GM23338 (cell line): ENCODE measurements at regions not wholly inside any gene's neighbourhood (a gene's known extent, or its start where the extent isn't known, plus 50 kb on each side); places are given as distances from the start of the nearest gene placed in this dataset.

ENCODE experiments used
- ATAC-seq: fragments of 200-7000 bp; cut with Tn5 transposase; 3 replicates; pipeline ENCODE4 v1.9.1; 2020
- DNase-seq: peaks from one replicate; pipeline ENCODE4 v3.0.0-alpha.2; 2015; ENCODE audit warnings: low spot score
- H2AFZ ChIP-seq: fragments of 200-600 bp; sonication (generic); 2 replicates; pipeline ENCODE4 v1.8.0; 2016; ENCODE audit warnings: antibody characterized with exemption, mild to moderate bottlenecking, moderate library complexity
- H3F3A ChIP-seq: fragments of 200-600 bp; sonication (generic); replicated peaks from 2 replicates; pipeline ENCODE4 v1.8.0; 2017; ENCODE audit warnings: antibody characterized with exemption, mixed run types, low read depth
- H3K27ac ChIP-seq: fragments of 200-600 bp; sonication (generic); 2 replicates; pipeline ENCODE4 v1.6.1; 2016; ENCODE audit warnings: low read depth
- H3K27me3 ChIP-seq: fragments of 200-600 bp; sonication (generic); 2 replicates; pipeline ENCODE4 v1.8.0; 2016; ENCODE audit warnings: mild to moderate bottlenecking, mixed run types, moderate library complexity; ENCODE audit not compliant: insufficient read depth
- H3K36me3 ChIP-seq: fragments of 200-600 bp; sonication (generic); 2 replicates; pipeline ENCODE4 v1.8.0; 2016; ENCODE audit warnings: mild to moderate bottlenecking; ENCODE audit not compliant: insufficient read depth
- H3K4me1 ChIP-seq: fragments of 200-600 bp; sonication (generic); 2 replicates; pipeline ENCODE4 v1.8.0; 2016; ENCODE audit warnings: mild to moderate bottlenecking, moderate library complexity; ENCODE audit not compliant: insufficient read depth
- H3K4me2 ChIP-seq: fragments of 200-600 bp; sonication (generic); 2 replicates; pipeline ENCODE4 v1.7.1; 2017; ENCODE audit warnings: mixed run types
- H3K4me3 ChIP-seq: fragments of 200-600 bp; sonication (generic); 2 replicates; pipeline ENCODE4 v1.6.1; 2016; ENCODE audit warnings: mixed run types
- H3K79me2 ChIP-seq: fragments of 200-600 bp; sonication (generic); replicated peaks from 2 replicates; pipeline ENCODE4 v1.8.0; 2017; ENCODE audit warnings: mild to moderate bottlenecking; ENCODE audit not compliant: insufficient read depth
- H3K9me2 ChIP-seq: fragments of 200-600 bp; sonication (generic); 2 replicates; pipeline ENCODE4 v1.8.0; 2017; ENCODE audit not compliant: insufficient read depth
- H4K20me1 ChIP-seq: fragments of 200-600 bp; sonication (generic); replicated peaks from 2 replicates; pipeline ENCODE4 v1.8.0; 2017; ENCODE audit warnings: mild to moderate bottlenecking; ENCODE audit not compliant: insufficient read depth
- H3K27ac Mint-ChIP-seq: 2 replicates; pipeline ENCODE4 v1.8.0; 2020; ENCODE audit warnings: inconsistent platforms, mild to moderate bottlenecking, moderate library complexity, mixed read lengths
- H3K27me3 Mint-ChIP-seq: 3 replicates; pipeline ENCODE4 v1.8.0; 2022; ENCODE audit warnings: low read depth, mild to moderate bottlenecking, moderate library complexity, mixed read lengths, inconsistent platforms; ENCODE audit not compliant: insufficient read depth, poor library complexity
- H3K36me3 Mint-ChIP-seq: 3 replicates; pipeline ENCODE4 v1.8.0; 2021; ENCODE audit warnings: low read depth, mild to moderate bottlenecking, inconsistent platforms, moderate library complexity, mixed read lengths
- H3K4me1 Mint-ChIP-seq: 3 replicates; pipeline ENCODE4 v1.8.0; 2020; ENCODE audit warnings: mild to moderate bottlenecking, inconsistent platforms, mixed read lengths
- H3K4me3 Mint-ChIP-seq: 3 replicates; pipeline ENCODE4 v1.8.0; 2021; ENCODE audit warnings: moderate library complexity, mild to moderate bottlenecking, inconsistent platforms, mixed read lengths
- H3K9me3 Mint-ChIP-seq: 3 replicates; pipeline ENCODE4 v1.8.0; 2020; ENCODE audit warnings: moderate library complexity, mild to moderate bottlenecking, inconsistent platforms, mixed read lengths
- CREB1 ChIP-seq: fragments of 250-450 bp; sonication (Bioruptor Pico); IDR thresholded peaks from 2 replicates; pipeline ENCODE4 v1.5.0; 2020; ENCODE audit warnings: low read depth, mild to moderate bottlenecking, moderate library complexity
- ETS1 ChIP-seq: IDR thresholded peaks from 2 replicates; pipeline ENCODE4 v1.6.1; 2016; ENCODE audit warnings: antibody characterized with exemption
- EZH2 ChIP-seq: fragments of 200-600 bp; sonication (generic); IDR thresholded peaks from one replicate; pipeline ENCODE4 v1.8.0; 2017; ENCODE audit warnings: antibody characterized with exemption, mild to moderate bottlenecking, low read depth; ENCODE audit not compliant: unreplicated experiment
- EZH2phosphoT487 ChIP-seq: fragments of 200-600 bp; sonication (generic); IDR thresholded peaks from one replicate; pipeline ENCODE4 v1.8.1; 2018; ENCODE audit warnings: antibody characterized with exemption; ENCODE audit not compliant: unreplicated experiment
- NANOG ChIP-seq: IDR thresholded peaks from 2 replicates; pipeline ENCODE4 v1.6.1; 2016; ENCODE audit warnings: antibody characterized with exemption, borderline replicate concordance
- POLR2AphosphoS5 ChIP-seq: IDR thresholded peaks from 2 replicates; pipeline ENCODE4 v1.6.1; 2016; ENCODE audit warnings: antibody characterized with exemption, low read depth
- REST ChIP-seq: IDR thresholded peaks from one replicate; pipeline ENCODE4 v1.6.1; 2018; ENCODE audit warnings: antibody characterized with exemption; ENCODE audit not compliant: unreplicated experiment
- STAT1 ChIP-seq: IDR thresholded peaks from one replicate; pipeline ENCODE4 v1.6.1; 2016; ENCODE audit warnings: antibody characterized with exemption; ENCODE audit not compliant: unreplicated experiment
- ZNF114 ChIP-seq: fragments of 250-450 bp; sonication (Bioruptor Pico); IDR thresholded peaks from 2 replicates; pipeline ENCODE4 v1.5.0; 2020; ENCODE audit warnings: mild to moderate bottlenecking, moderate library complexity
- ZNF331 ChIP-seq: fragments of 250-450 bp; sonication (Bioruptor Pico); IDR thresholded peaks from 2 replicates; pipeline ENCODE4 v1.5.0; 2020; ENCODE audit warnings: low read depth, mild to moderate bottlenecking, moderate library complexity
- ZNF462 ChIP-seq: fragments of 250-450 bp; sonication (Bioruptor Pico); IDR thresholded peaks from 2 replicates; pipeline ENCODE4 v1.5.0; 2020; ENCODE audit warnings: mild to moderate bottlenecking, moderate library complexity

GRCh38 chr1:162997499-162998285 is 71.5 kb upstream of the RGS4 start:
- H3K79me2 ChIP-seq: no peaks in the 10 kb centered on the region
- no peak overlapping the region for H3K27ac Mint-ChIP-seq
- no peak overlapping the region for H3K4me3 ChIP-seq
- no peaks in the 10 kb centered on the region for H3K27me3 ChIP-seq
- H3K9me2 ChIP-seq: no peaks in the 10 kb centered on the region; the same call in 1 of the 2 replicates
- no peaks in the 10 kb centered on the region for H3K36me3 ChIP-seq
- H3K4me1 Mint-ChIP-seq: no peaks in the 10 kb centered on the region
- H2AFZ ChIP-seq: no peak overlapping the region
- H3F3A ChIP-seq: no peaks in the 10 kb centered on the region
- no peak overlapping the region for H3K4me2 ChIP-seq
- H3K27ac ChIP-seq: no peak overlapping the region
- no peak for ATAC-seq
- no peaks in the 10 kb centered on the region for H3K27me3 Mint-ChIP-seq
- H3K9me3 Mint-ChIP-seq: no peaks in the 10 kb centered on the region
- no peaks in the 10 kb centered on the region for H3K36me3 Mint-ChIP-seq
- H3K4me3 Mint-ChIP-seq: no peak overlapping the region
- no peaks in the 10 kb centered on the region for H4K20me1 ChIP-seq
- H3K4me1 ChIP-seq: no peaks in the 10 kb centered on the region
- no peak for TF ChIP-seq ZNF331 (CRISPR knock-in tag)
- DNase-seq: no peak

GRCh38 chr1:162996261-162996660 is 72.9 kb upstream of the RGS4 start:
- Mint-ChIP-seq H3K27ac (no peak overlapping the region), H3K36me3 (no peaks in the 10 kb centered on the region), H3K4me3 (no peak overlapping the region), H3K9me3 (no peaks in the 10 kb centered on the region), H3K27me3 (no peaks in the 10 kb centered on the region), H3K4me1 (no peaks in the 10 kb centered on the region)
- Histone ChIP-seq H3K27me3 (no peaks in the 10 kb centered on the region), H3K36me3 (no peaks in the 10 kb centered on the region), H2AFZ (no peak overlapping the region), H3K79me2 (no peaks in the 10 kb centered on the region), H3K9me2 (no peaks in the 10 kb centered on the region; the same call in 1 of the 2 replicates), H3K4me1 (no peaks in the 10 kb centered on the region), H3K4me2 (no peak overlapping the region), H3F3A (no peaks in the 10 kb centered on the region), H3K4me3 (no peak overlapping the region), H4K20me1 (no peaks in the 10 kb centered on the region), H3K27ac (no peak overlapping the region)
- DNase-seq (no peak), ATAC-seq (no peak)
- no peak for TF ChIP-seq ZNF462 (CRISPR knock-in tag)
- no peak for TF ChIP-seq REST
- no peak for TF ChIP-seq POLR2AphosphoS5
- TF ChIP-seq STAT1: no peak
- no peak for TF ChIP-seq EZH2
- TF ChIP-seq CREB1: no peak
- TF ChIP-seq ETS1: no peak
- TF ChIP-seq ZNF114 (CRISPR knock-in tag): no peak
- no peak for TF ChIP-seq ZNF331 (CRISPR knock-in tag)
- no peak for TF ChIP-seq NANOG
- TF ChIP-seq EZH2phosphoT487: no peak
